ENCODE measurements at regions not wholly inside any gene's neighbourhood (a gene's known extent, or its start where the extent isn't known, plus 50 kb on each side); places are given as distances from the start of the nearest gene placed in this dataset.
"Not testable (repeated sequence)": the region's sequence is repeated elsewhere in the genome, so short reads cannot be mapped to it uniquely, and the experiment has no call there.

- DNase-seq: no peak
Observed at GRCh38 chr14:88929656-88930436, 105.4 kb downstream of the TTC8 start.

GRCh38 chr14:88931321-88932110 is 107.1 kb downstream of the TTC8 start:
- DNase-seq: no peak

- no peak for DNase-seq
Observed at GRCh38 chr14:88933191-88933590, 108.7 kb downstream of the TTC8 start.

- DNase-seq: no peak
Observed at GRCh38 chr14:88934351-88934806, 109.9 kb downstream of the TTC8 start.

- DNase-seq: no peak
Observed at GRCh38 chr14:88935083-88935482, 110.6 kb downstream of the TTC8 start.

- no peak for DNase-seq
Observed at GRCh38 chr14:88937706-88938105, 113.3 kb downstream of the TTC8 start.

GRCh38 chr14:88940671-88941070 is 116.2 kb downstream of the TTC8 start:
- DNase-seq: no peak

GRCh38 chr14:88941414-88941813 is 117.0 kb downstream of the TTC8 start:
- no peak for DNase-seq

- DNase-seq: no peak
Observed at GRCh38 chr14:88947646-88948598, 123.5 kb downstream of the TTC8 start.

GRCh38 chr14:88950069-88950468 is 125.6 kb downstream of the TTC8 start:
- no peak for DNase-seq

GRCh38 chr14:88951370-88951769 is 126.9 kb downstream of the TTC8 start:
- no peak for DNase-seq

GRCh38 chr14:88952901-88953300 is 128.4 kb downstream of the TTC8 start:
- DNase-seq: no peak

GRCh38 chr14:88955455-88955854 is 131.0 kb downstream of the TTC8 start:
- DNase-seq: no peak

GRCh38 chr14:88960496-88960895 is 136.0 kb downstream of the TTC8 start:
- DNase-seq: no peak

- no peak for DNase-seq
Observed at GRCh38 chr14:88961214-88961613, 136.8 kb downstream of the TTC8 start.

GRCh38 chr14:88962356-88962755 is 137.9 kb downstream of the TTC8 start:
- no peak for DNase-seq

GRCh38 chr14:88967299-88967698 is 142.8 kb downstream of the TTC8 start:
- DNase-seq: no peak

GRCh38 chr14:88975043-88975830 is 150.8 kb downstream of the TTC8 start:
- no peak for DNase-seq

- DNase-seq: no peak
Observed at GRCh38 chr14:88975926-88976325, 151.5 kb downstream of the TTC8 start.

GRCh38 chr14:88980907-88981306 is 156.5 kb downstream of the TTC8 start:
- not testable (repeated sequence) for DNase-seq

GRCh38 chr14:88981948-88982347 is 157.5 kb downstream of the TTC8 start:
- no peak for DNase-seq

- DNase-seq: no peak
Observed at GRCh38 chr14:88983755-88984154, 159.3 kb downstream of the TTC8 start.

All from activated CD4-positive, alpha-beta T cell treated with anti-CD3 and anti-CD28 coated beads for 4 hours (primary cell).